GM18907 (cell line): ENCODE measurements at regions not wholly inside any gene's neighbourhood (a gene's known extent, or its start where the extent isn't known, plus 50 kb on each side); places are given as distances from the start of the nearest gene placed in this dataset.
"Not testable (repeated sequence)": the region's sequence is repeated elsewhere in the genome, so short reads cannot be mapped to it uniquely, and the experiment has no call there.

Experiments used
- ATAC-seq: cut with Tn5 transposase; IDR thresholded peaks from one replicate; pipeline ENCODE4 v1.9.1; 2021; ENCODE audit warnings: mild to moderate bottlenecking, moderate library complexity; ENCODE audit not compliant: unreplicated experiment

- ATAC-seq = no peak
Observed at GRCh38 chr7:17554341-17555015, 256.0 kb downstream of the AHR start.

- ATAC-seq = no peak
Observed at GRCh38 chr7:17556247-17556956, 257.9 kb downstream of the AHR start.

DNA sequence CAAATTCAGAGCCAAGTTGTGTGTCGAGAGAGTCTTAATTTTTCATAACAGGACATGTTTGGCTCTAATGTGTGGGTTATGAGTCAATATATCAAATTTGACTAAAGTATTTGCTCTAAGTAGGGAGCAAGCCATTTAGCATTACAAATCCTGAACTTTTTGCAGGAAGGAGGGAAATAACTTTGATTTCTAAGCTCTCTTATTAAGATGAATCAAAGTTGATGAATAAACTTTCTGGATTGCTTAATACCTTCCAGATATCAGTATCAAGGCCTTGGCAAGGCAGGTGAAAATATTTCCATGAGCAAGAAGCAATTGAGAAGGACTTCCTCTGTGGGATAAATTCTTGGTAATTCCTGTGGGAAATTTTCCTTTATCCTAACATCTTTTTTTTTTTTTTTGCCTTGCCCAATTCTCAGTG is 258.8 kb downstream of the AHR start:
- no peak for ATAC-seq

- ATAC-seq = no peak
Observed at GRCh38 chr7:17558135-17558534, 259.7 kb downstream of the AHR start.

- no peak for ATAC-seq
Observed at GRCh38 chr7:17558558-17559332, 260.3 kb downstream of the AHR start.

- no peak for ATAC-seq
Observed at GRCh38 chr7:17559388-17559787, 260.9 kb downstream of the AHR start.

- no peak for ATAC-seq
Observed at GRCh38 chr7:17560516-17560915, 262.1 kb downstream of the AHR start.

DNA sequence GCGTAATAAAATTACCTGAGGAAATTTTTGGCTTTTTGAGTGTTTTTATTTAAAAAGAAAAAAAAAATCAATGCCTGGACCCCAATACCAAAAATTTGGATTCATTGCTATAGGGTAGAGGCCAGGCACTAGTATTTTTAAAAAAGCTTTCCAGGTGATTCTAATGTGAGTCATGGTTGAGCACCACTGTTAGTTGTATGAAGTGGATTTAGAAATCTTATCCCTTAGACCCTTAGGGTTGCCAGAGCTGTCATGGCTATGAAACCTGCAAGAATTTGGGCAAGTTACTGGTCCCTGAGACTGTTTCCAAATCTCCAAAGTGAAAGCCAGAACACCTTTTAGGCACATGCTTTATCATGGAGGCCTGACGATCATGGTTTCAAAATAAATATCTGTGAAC is 262.5 kb downstream of the AHR start:
- ATAC-seq = no peak

DNA sequence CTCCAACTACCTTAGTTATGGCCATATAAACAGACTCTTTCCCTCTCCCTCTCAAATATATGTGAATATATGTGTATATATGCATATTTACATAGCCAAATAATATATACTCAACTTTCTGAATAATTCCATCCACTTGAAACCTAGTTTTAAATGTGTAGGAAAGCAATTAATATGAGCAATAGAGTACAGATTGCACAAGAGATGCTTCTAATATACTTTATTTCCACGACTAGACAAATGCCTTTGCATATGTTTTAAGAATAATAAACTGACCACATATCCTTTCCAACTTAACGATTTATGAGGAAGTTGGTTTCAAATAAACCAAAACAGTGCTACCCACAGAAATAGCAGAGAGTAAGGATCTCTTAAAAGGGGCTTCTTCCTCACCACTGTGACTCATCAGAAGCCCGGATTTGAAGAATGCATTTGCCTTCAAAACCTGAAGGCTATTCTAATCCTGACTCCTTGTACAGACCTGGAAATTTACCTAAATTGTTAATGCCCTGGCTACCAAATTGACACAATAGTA is 266.3 kb downstream of the AHR start:
- ATAC-seq = no peak

GRCh38 chr7:17580141-17580540 is 281.7 kb downstream of the AHR start:
- ATAC-seq = no peak

- ATAC-seq = no peak
Observed at GRCh38 chr7:17580856-17581255, 282.4 kb downstream of the AHR start.

DNA sequence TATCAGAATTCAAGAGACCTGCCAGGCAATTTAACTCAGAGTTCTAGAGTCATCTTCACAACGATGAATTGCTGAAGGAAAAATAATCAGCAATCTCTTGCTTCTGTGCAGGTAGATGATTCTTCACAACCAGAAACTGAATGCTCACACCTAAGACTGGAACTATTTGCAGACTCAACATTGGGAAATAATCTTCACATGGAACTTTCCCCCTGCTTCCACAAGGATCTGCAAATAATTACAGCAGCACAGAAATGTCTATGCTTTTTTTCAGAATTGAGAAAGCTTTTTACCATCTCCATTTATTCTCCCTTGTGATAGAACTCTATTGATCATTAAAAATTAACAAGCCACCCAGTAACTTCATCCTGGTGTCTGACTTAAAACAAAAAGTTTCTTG is 282.8 kb downstream of the AHR start:
- ATAC-seq = no peak

DNA sequence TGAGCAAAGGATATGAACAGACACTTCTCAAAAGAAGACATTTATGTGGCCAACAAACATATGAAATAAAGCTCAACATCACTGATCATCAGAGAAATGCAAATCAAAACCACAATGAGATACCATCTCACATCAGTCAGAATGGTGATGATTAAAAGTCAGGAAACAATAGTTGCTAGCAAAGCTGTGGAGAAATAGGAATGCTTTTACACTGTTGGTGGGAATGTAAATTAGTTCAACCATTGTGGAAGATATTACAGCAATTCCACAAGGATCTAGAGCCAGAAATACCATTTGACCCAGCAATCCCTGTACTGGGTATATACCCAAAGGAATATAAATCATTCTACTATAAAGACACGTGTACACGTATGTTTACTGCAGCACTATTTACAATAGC is 284.2 kb downstream of the AHR start:
- ATAC-seq = not testable (repeated sequence)

- no peak for ATAC-seq
Observed at GRCh38 chr7:17583786-17584185, 285.3 kb downstream of the AHR start.

- no peak for ATAC-seq
Observed at GRCh38 chr7:17584822-17585221, 286.4 kb downstream of the AHR start.

DNA sequence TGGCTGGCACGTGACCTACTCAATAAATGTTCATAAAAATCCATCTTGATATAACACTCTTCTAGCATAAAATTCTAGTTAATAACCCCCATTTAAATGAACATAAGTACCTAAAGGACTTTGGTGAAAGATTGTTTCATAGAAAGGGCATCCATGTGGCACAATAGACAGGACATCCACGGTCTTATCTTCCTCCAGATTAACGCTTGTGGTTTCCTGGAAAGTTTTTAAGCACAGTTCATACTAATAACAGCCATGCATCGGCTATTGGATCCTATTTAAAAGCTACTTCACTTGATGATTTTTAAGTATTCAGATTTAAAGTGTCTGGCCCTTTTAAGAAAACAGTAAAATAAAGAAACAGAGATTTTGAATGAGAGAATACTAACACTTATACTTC is 288.3 kb downstream of the AHR start:
- no peak for ATAC-seq

GRCh38 chr7:17588730-17589129 is 290.3 kb downstream of the AHR start:
- ATAC-seq = no peak

DNA sequence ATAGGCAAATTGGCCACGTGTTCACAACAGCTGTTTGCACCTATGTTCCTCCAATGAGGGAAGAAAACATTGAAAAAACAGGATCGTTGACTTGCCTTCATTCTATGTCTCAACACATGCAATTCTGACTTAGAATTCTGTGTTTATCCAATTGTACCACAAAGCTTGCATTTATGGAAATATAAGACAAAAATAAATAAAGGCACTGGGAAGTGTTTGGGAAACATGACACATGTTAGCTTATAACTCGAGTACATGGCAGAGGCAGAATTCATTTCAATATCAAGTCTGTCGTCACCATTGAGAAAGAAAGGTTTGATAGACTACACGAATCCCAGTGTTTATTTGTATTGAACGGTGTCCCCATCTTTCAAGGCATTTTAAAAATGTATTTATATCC is 291.2 kb downstream of the AHR start:
- no peak for ATAC-seq

DNA sequence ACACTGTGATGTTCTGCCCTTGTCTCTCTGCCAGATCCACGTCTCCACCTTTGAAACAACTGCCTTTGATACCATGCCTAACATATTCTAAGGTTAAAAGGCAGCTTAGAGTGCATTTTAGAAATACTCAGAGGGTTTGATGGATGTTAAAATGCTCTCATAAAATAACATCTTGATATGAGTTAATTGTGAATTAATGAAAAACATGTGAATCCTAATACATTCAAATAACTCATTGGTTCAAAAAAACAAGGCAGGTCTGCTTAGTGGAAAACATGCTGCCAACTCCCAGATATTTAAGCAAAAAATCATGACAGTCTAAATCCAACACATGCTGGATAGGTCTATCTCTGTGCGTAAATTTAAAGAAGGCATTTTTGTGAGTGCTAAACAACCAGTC is 291.8 kb downstream of the AHR start:
- ATAC-seq = no peak

GRCh38 chr7:17593819-17594419 is 295.5 kb downstream of the AHR start:
- no peak for ATAC-seq

DNA sequence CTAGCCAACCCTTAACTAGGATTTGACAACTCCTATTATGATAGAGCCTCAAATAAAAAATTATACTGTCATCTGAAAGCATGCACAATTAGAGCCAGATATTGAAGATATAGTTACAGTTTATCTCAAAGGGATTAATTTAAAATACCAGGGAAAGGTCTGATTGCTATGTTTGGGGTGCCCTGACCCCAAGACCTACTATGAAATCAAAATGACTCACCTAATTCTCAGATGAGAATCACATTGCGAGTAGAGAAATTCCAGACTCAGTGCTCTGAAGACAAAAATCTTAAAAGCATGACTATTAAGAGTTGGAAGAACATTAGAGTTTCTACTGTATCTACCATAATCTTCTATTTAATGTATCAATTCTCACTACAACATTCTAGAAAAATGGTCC is 297.1 kb downstream of the AHR start:
- ATAC-seq = no peak
